GM21528 (cell line): ENCODE measurements at regions not wholly inside any gene's neighbourhood (a gene's known extent, or its start where the extent isn't known, plus 50 kb on each side); places are given as distances from the start of the nearest gene placed in this dataset.

Experiments used
- ATAC-seq: cut with Tn5 transposase; IDR thresholded peaks from one replicate; pipeline ENCODE4 v1.9.1; 2021; ENCODE audit warnings: mild to moderate bottlenecking, moderate library complexity; ENCODE audit not compliant: unreplicated experiment, low FRiP score

DNA sequence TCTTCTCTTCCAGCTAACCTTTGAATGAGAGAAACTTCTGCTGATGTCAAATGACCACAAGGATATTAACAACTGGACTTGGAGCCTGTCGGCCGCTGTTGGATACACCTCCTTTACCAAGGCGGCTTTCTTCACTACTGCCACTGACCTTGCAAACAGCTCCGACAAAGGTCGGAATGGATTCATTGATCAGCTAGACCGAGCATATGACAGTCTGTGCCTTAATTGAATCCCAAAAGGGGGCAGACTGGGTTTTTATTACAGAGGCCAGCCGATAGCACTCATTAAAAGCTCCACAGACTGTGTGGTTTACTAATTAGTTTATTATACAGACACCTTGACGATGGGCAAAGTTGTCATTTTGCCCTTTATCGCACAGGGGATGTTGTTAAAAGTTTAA lies 394.5 kb downstream of the RERGL start:
- no peak for ATAC-seq

- ATAC-seq: no peak
These were observed 398.6 kb downstream of the RERGL start for GRCh38 chr12:17691369-17691768.

DNA sequence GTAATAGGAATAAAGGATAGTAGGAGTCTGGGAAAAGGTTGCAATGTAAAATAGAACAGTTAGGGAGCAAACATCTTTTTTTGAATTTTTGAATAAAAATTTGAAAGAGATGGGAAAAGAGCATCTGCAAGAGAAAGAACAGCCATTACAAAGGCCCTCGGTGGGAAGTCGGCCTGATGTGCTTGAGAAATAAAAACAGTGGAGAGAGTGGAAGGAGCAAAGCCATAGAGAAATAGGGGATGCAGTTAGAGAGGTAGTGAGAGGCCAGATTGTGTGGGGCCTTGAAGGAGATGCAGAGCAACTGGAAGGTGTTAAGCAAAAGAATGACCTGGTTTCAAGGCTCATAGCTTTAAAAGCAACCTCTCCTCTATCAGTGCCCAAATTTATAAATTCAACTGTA lies 409.8 kb downstream of the RERGL start:
- ATAC-seq: no peak

DNA sequence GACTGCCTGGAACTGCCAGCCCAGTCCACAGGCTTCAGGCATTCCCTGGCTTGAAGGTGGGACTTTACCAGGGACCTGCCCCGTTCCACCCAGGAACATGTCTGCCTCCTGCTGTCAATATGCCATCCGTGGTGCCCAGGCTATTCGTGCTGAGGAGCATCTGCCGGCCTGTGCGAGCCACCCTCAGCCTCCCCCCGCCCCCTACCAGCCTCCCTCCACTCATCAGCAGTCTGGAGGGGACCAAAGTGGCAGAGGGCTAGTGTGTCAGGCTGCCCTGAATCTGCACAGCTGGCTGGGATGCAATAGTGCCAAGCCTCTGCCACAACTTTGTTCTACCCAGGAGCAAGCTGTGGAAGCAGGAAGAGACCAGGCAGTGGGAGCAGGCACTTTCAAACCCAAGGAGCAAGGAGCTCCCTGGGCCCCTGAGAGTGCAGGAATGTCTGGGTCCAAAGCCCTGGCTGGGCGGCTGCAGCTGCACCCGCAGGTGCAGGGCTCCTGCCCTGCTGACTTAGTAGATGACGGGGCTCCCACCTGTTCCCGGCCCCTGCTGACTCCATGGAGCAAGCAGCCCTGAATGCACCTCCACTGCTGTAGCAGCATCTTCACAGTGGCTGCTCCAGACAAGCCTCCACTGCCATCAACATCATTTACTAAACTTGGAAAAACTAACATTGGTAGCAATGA lies 423.2 kb downstream of the RERGL start:
- no peak for ATAC-seq

DNA sequence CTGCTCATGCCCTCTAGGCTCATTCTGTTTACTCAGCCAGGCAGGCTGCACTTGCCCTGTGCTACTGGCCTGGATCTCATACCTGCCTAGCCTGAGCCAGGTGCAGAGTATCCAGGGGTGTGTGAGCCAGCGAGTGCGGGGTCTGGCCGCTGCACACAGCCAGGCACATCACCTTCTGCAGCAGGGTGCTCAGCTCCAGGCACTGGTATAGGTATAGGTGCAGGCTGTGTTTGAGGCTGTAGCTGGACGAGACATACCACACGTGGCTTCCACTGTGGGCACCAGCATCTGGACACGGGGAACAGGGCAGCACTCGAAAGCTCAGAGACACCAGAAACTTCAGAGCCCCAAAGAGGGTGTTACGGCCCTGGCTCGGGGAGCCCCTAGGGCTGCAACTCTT lies 424.2 kb downstream of the RERGL start:
- no peak for ATAC-seq

GRCh38 chr12:17661250-17661649 lies 428.7 kb downstream of the RERGL start:
- ATAC-seq: no peak

- no peak for ATAC-seq
These were observed 437.6 kb downstream of the RERGL start for GRCh38 chr12:17652436-17652835.

GRCh38 chr12:17642340-17642650 lies 447.7 kb downstream of the RERGL start:
- ATAC-seq: no peak

DNA sequence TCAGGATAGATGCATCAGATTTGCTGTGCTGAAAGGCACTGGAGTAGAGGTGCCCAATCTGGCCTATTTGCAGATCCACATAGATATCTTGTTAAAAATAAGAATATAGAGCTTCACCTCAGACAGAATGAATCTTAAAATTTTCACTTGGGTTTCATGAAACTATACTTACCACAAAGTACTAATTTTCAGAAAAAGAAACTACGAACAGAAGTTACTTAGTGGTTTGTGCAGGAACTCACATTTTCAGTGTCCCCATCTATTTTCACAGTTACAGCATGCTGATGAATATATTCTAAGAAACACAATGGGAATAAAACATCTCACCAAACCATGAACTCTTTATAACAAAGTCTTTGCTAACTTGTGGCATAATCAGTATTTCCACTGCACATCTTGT lies 449.4 kb downstream of the RERGL start:
- ATAC-seq: no peak

GRCh38 chr12:17618831-17619230 lies 471.2 kb downstream of the RERGL start:
- ATAC-seq: no peak

DNA sequence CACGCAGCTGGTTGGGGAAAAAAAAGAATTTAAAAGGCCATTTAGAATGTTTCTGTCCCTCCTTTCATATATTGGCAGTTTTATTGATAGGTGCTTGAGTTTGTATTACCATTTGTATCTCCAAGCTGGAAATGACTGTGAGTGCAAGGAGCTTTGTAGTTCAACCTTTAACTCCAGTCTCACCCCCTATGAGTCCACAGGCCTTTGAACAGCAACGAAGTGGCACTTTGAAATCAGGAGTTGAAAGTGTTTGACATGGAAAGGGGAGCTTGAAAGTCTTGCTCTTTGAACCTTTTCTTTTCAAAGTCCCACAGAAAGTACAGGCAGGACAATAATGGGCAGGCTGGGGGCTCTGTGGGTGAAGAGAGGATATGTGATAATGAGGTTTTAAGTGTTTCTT lies 480.3 kb downstream of the RERGL start:
- no peak for ATAC-seq

- no peak for ATAC-seq
These were observed 480.8 kb downstream of the RERGL start for GRCh38 chr12:17609153-17609552.

DNA sequence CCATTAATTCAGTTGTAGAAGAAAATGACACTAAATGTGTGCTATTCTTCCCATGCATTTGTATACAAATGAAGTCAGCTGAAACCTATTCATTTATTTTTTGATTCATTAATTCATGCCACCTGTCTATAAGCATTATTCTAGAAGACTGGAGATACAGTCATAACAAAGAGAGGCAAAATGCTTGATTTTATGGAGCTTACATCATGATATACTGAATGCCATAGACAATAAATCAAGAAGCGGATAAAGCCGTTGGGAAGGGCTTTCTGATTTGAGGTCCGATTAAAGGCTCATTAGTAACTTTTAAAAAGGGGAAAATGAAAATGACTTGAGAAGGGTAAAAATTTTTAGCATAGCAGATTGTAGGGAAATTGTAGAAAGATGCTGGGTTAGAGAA lies 494.9 kb downstream of the RERGL start:
- no peak for ATAC-seq

DNA sequence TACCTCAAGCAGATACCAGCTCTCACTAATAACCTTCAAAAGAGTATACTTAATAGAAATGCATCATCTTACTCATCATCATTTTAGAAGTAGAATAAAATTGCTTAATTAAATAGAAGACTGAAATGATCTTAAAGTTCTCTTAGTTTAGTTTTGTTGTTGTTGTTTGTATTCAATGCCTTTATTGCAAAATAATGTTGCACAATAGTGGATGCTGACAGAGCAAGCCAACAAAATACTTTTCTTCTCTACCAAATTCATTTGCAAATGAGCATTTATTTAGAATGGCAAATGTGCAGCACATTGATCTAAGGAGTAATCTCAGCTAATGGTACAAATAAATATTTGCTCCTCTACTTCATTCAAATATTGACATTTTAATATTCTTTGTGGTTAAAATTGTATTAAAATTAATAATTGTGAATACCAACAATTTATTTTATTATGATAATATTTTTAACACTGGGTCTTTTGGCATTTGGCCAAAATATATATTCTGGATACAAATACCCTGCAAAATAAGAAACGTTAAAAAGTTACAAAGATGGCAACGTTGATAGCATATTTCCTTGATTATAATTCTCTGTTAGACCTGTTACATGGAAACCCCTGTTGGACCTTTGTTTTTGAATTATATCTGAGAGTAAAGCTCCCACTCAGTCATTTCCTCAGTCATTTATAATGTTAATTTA lies 496.1 kb downstream of the RERGL start:
- ATAC-seq: no peak

DNA sequence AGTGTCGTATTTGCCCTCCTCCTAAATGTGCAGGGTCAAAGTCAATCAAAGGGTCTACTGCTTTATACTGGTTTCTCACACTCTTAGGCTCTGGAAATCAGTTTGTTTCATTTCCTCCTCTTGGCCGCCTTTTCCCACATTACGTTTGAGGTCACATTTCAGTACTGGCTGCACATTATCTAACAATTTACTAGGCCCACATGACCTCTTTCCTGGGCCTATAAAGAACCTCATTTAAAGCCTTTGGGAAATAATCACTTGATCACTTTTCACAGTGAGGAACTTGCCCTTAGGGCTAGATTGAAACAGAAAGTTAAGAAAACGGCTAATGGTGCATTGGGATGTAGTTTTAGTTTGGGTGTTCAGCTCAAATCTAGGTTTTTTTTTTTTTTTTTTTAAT lies 497.5 kb downstream of the RERGL start:
- ATAC-seq: no peak

DNA sequence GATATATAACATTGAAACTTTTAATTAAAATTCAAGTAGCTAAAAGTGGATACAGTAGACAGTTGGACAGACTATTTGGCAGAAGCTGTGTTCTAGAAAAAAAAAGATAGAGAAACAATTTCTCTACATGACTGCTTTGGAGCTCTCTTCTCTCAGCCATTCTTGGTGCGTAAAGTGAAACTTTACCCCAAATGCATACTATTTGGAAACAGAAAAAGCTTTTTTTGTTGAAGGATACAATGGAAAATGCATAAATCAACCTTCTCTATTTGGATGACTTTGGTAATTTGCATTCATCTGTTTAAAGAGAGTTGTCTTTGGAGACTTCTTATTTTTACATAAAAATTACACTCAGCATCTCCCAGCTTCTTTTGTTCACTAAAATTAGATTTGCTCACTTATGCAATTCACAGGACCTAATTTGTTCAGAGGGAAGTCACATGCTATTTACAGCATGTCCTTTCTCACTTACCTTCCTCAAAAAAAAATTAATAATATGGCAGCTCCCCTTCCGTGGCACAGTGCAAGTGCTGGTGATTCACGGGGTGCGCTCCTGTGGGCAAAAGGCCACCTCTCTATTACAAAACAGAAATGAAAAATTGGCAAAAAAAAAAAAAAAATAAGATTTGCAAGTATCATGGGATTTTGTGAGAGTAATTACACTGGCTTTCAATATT lies 498.9 kb downstream of the RERGL start:
- ATAC-seq: no peak

DNA sequence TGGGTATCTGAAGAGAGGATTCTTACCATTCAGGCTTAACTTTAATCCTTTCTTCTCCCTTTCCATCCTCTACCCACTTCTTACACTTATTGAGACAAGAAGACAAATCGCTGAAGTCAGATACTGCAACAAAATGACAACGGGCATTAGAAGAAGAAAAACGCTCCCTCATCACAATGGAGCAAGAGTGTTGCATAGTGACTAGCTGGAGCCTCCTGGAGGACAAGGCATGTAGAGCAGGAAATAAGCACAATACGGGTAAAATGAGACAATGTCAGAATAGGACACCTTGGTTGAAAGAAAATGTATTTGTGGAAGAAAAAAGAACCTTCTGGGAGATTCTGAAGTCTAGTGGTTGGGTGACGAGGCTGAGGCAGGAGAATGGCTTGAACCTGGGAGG lies 501.0 kb downstream of the RERGL start:
- ATAC-seq: no peak

GRCh38 chr12:17579205-17580026 lies 510.6 kb downstream of the RERGL start:
- no peak for ATAC-seq

GRCh38 chr12:17577405-17577804 lies 512.6 kb downstream of the RERGL start:
- ATAC-seq: no peak

DNA sequence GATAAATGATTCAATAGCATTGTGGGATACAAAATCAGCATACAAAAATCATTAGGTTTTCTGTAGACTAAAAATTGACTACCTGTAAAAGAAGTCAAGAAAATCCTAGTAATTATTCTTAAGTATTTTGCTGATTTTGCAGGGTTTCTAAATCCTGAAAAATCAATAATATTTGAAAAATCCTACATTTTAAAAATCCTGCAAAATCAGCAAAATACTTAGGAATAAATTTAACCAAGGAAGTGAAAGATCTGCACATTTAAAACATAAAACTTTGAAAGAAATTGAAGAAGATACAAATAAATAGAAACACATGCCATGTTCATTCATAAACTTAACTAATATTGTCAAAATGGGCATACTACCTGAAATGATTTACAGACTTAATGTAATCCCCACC lies 517.7 kb downstream of the RERGL start:
- ATAC-seq: no peak

GRCh38 chr12:17571047-17571446 lies 518.9 kb downstream of the RERGL start:
- ATAC-seq: no peak
